DMS53 (cell line): ENCODE measurements at regions not wholly inside any gene's neighbourhood (a gene's known extent, or its start where the extent isn't known, plus 50 kb on each side); places are given as distances from the start of the nearest gene placed in this dataset.

ENCODE experiments used
- DNase-seq: peaks from one replicate; lab custom pipeline; 2025; lab: John Stamatoyannopoulos, UW

GRCh38 chr6:109295109-109295773 lies 87.0 kb downstream of the CD164 start:
- peak; percentile 37 for DNase-seq

GRCh38 chr6:109292983-109293586 lies 89.2 kb downstream of the CD164 start:
- DNase-seq = peak; percentile 20

- peak; percentile 4 for DNase-seq
These were observed 89.8 kb downstream of the CD164 start for GRCh38 chr6:109292420-109292819.

GRCh38 chr6:109291902-109292301 lies 90.4 kb downstream of the CD164 start:
- DNase-seq = no peak

- DNase-seq = no peak
These were observed 91.9 kb downstream of the CD164 start for GRCh38 chr6:109290143-109290931.

GRCh38 chr6:109285366-109285765 lies 96.9 kb downstream of the CD164 start:
- DNase-seq = no peak

- peak; percentile 11 for DNase-seq
These were observed 97.6 kb downstream of the CD164 start for GRCh38 chr6:109284675-109285074.

GRCh38 chr6:109282756-109283155 lies 99.5 kb downstream of the CD164 start:
- no peak for DNase-seq

GRCh38 chr6:109279628-109280027 lies 102.6 kb downstream of the CD164 start:
- no peak for DNase-seq

- no peak for DNase-seq
These were observed 110.6 kb downstream of the CD164 start for GRCh38 chr6:109271622-109272021.

GRCh38 chr6:109269953-109270517 lies 112.2 kb downstream of the CD164 start:
- DNase-seq = peak; percentile 2

GRCh38 chr6:109269057-109269456 lies 113.2 kb downstream of the CD164 start:
- no peak for DNase-seq

GRCh38 chr6:109265530-109265929 lies 116.7 kb downstream of the CD164 start:
- DNase-seq = no peak

- DNase-seq = no peak
These were observed 118.2 kb downstream of the CD164 start for GRCh38 chr6:109263873-109264700.

GRCh38 chr6:109262261-109262660 lies 120.0 kb downstream of the CD164 start:
- DNase-seq = no peak

GRCh38 chr6:109261811-109262210 lies 120.5 kb downstream of the CD164 start:
- no peak for DNase-seq

- no peak for DNase-seq
These were observed 121.6 kb downstream of the CD164 start for GRCh38 chr6:109260701-109261100.

GRCh38 chr6:109260126-109260525 lies 122.1 kb downstream of the CD164 start:
- DNase-seq = no peak

- DNase-seq = peak; percentile 20
These were observed 124.1 kb downstream of the CD164 start for GRCh38 chr6:109258129-109258528.

GRCh38 chr6:109257494-109257893 lies 124.8 kb downstream of the CD164 start:
- peak; percentile 46 for DNase-seq

- DNase-seq = peak; percentile 83
These were observed 126.2 kb downstream of the CD164 start for GRCh38 chr6:109255946-109256640.
